ENCODE measurements at regions not wholly inside any gene's neighbourhood (a gene's known extent, or its start where the extent isn't known, plus 50 kb on each side); places are given as distances from the start of the nearest gene placed in this dataset.
"Not testable (repeated sequence)": the region's sequence is repeated elsewhere in the genome, so short reads cannot be mapped to it uniquely, and the experiment has no call there.

- peak; percentile 66 for FAIRE-seq
Measured at GRCh38 chr20:19903168-19903811, 113.9 kb upstream of the NAA20 start.

GRCh38 chr20:19907326-19908056, 109.7 kb upstream of the NAA20 start:
- no peak for FAIRE-seq

DNA sequence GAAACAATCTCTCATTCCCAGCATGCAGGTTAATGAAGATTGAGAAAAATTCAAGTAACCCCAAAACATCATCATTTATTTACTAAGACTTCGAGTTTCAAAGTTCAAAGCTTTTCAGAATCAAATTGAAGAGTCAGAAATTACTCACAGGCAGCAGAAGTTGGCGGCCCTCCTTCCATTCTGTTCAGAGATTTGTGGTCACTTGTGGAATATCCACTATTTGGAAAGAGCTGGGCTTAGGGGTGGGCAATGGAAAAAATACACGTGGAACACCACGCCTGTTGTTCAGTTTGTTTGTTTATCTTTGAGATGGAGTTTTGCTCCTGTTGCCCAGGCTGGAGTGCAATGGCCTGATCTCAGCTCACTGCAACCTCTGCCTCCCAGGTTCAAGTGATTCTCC, 108.6 kb upstream of the NAA20 start:
- no peak for FAIRE-seq

DNA sequence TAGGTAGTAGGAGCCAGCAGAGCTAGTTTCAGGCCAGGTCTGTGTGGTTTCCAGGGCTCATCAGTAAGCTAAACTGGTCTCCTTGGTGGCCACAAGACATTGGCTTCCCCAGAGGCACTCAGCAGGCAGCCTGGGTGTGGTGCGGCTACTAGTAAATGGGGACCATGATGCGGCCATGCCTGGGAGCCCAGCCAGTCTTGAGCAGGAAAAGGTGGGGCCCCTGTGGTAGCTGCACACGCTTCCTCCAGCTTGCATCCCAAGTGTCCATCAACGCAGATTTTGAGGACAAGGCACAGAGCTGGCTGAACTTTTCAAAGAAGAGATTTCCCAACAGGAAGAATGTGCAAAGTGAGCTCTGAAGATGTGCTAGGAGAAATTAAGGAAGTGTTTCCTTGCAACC, 107.4 kb upstream of the NAA20 start:
- no peak for FAIRE-seq

GRCh38 chr20:19911810-19912382, 105.3 kb upstream of the NAA20 start:
- FAIRE-seq, result no peak

DNA sequence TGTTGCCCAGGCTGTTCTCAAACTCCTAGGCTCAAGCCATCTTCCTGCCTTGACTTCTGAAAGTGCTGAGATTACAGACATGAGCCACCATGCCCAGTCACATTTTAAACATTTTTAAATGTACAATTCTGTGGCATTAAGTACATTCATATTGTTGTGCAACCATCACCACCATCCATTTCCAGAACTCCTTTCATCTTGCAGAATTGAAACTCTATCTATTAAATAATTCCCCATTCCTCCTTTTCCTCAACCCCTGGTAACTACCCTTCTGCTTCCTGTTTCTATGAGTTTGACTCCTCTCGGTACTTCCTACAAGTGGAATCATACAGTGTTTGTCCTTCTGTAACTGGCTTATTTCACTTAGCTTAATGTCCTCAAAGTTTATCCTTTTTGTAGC, 103.8 kb upstream of the NAA20 start:
- FAIRE-seq, result no peak

DNA sequence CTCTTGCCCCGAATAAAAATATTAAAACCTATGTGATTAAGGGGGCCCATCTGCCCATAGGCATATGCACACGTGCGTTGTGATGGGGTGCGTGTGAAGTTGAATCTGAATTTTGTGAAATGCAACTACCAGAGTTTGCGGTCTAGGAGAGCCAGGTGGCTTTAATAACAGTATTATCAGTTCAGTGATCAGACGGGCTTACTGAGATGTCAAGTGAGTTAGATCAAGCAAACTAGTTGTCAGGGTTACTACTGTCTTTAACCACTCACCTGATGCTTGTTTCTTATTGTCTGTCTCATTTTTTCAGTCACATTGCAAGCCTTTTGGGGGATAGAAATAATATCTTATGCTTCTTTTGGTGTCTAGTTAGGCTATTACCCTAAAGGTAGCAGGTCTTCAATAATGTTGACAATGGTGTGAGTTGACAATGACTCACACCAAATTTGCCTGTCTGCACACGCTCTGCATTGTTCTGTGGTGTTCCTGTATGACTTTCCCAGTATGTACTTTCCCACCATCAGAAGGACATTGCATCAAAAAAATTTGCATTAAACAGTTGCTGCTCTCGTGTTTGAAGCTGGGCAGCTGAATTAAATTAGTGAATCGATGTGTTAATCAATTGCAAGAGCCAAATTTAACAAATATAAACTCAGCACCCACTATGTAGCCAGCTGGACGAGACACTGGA, 103.1 kb upstream of the NAA20 start:
- FAIRE-seq, result no peak

DNA sequence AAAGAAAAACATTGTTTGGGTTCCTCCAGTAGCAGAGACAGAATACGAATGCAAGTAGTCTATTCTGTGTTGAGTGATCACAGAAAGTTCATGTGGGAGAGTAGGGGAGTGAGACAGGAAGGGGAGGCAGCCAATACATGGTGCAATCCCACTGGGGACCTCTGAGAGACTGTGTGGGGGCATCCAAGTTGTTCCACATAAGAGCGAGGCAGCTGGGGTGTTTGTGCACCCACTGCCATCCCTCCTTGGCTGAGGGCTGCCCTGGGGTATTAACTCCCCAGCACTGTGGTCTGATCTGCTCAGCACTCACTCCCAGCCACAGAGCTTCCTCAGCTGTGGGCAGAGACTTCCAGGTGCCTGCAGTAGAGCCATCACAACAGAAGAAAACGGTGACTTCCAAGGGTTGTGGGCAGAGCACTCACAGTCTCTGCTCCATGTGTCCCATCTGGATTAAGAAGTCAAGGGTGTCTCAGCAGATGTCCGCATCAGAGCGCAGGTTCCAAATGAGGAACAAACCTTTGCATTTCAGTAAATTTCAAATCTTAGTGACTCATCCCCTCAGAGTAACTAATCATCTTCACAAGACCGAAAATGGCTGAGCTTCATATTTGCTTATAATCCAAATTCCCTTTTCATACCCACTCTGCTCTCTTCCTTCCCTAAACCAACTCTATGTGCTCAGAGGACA, 101.9 kb upstream of the NAA20 start:
- no peak for FAIRE-seq

- no peak for FAIRE-seq
Measured at GRCh38 chr20:19916531-19917485, 100.4 kb upstream of the NAA20 start.

DNA sequence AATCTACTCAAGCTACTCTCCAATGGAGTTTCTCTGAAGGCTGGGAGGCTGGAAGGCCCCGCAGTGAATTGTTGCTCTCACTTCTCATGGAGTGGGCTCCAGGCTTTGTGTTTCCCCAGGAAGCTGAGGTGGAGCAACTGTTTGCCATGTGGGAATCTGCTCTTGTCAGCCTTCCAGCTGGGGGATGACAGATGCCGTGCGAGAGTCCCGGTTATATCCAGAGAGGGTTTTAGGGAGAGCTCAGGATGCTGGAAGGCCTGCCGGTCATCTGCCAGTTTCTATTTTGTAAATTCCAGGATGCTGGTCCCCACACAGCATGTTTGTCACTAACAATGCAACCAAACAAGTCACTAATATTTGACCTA, 98.2 kb upstream of the NAA20 start:
- FAIRE-seq, result no peak

DNA sequence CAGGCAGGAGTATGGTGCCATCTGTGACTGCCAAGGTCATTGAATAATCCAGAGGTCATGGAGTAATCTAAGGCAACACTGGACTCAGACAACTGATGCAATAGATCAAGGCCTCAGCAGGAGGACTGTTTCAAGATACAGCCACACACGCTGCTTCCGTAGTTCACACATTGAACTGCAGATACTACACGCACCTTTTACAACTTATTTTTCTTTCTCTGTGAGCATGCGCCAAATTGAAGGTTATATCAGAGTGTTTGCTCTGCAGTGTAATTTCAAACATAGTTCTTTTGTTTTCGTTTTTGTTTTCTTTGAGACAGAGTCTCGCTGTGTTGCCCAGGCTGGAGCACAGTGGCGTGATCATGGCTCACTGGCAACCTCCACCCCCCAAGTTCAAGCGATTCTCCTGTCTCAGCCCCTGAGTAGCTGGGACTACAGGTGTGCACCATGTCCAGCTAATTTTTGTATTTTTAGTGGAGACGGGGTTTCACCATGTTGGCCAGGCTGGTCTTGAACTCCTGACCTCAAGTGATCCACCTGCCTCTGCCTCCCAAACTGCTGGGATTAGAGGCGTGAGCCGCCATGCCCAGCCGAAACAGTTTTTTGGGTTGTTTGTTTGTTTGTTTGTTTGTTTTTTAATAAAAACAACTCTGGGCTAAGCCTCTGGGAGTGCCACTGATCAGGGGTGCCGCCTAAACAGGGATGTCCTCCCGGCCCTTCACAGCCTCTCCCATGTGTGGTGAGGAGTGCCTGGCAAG, 96.6 kb upstream of the NAA20 start:
- no peak for FAIRE-seq

GRCh38 chr20:19921284-19921793, 95.8 kb upstream of the NAA20 start:
- FAIRE-seq, result no peak

DNA sequence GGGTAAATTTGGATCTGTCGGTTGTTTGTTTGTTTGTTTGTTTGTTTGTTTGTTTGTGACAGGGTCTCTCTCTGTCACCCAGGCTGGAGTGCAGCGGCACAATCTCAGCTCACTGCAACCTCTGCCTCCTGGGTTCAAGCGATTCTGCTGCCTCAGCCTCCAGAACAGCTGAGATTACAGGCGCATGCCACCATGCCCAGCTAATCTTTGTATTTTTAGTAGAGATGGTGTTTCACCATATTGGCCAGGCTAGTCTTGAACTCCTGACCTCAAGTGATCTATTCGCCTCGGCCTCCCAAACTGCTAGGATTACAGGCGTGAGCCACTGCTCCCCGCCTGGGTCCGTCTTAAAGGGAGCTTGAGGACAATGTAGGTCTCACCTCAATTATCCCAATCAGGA, 95.3 kb upstream of the NAA20 start:
- not testable (repeated sequence) for FAIRE-seq

DNA sequence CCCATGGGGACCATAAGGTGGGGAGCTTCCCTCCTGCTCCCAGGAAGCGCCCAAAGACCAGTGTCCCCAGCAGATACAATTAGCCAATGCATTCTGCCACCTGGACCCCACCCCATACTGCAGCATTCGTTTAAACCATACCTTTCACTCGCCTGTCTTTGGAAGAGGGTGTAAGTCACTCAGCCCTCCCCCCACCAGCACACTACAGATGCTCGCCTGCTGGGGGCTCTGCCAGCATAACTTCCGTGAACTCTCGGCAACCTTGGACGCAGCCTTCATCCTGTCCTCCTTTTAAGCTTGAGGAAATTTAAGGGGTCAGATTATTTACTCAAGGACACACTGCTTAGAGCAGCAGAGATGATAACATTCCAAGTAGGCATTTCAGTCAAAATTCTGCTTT, 94.4 kb upstream of the NAA20 start:
- FAIRE-seq, result no peak

DNA sequence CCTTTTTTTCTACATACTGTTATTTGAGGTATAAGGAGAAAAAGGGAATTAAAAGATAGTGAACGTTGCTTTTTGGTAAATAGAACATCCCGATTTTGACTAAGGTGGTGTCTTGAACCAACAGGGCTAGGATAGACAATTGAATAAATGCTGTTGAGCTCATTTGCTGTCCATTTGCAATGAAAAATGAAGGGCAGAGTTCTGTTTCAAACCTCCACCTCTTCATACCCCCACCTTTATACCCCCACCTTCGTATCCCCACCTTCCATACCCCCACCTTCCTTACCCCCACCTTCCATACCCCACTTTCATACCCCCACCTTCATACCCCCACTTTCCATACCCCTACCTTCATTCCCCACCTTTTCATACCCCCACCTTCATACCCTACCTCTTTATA, 93.4 kb upstream of the NAA20 start:
- FAIRE-seq, result no peak

GRCh38 chr20:19924255-19924654, 92.9 kb upstream of the NAA20 start:
- no peak for FAIRE-seq

DNA sequence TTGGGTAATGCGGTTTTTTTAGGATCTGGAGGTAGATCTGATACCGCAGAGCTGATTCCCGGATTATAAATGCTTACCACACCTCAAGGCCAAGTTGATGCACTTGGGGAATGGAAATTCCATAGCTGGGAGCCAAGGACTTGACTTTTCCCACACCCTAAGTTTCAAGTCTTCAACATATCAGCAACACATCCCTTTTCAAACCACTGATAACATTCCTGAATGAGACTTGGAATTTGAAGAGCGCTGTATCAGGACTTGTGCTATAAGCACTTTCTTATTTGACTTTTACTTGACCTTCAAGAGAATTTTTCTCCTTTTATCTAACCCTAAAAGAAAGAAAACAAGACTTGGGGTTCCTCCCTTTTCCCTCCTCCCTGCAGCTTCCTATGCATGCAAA, 90.6 kb upstream of the NAA20 start:
- FAIRE-seq, result no peak

DNA sequence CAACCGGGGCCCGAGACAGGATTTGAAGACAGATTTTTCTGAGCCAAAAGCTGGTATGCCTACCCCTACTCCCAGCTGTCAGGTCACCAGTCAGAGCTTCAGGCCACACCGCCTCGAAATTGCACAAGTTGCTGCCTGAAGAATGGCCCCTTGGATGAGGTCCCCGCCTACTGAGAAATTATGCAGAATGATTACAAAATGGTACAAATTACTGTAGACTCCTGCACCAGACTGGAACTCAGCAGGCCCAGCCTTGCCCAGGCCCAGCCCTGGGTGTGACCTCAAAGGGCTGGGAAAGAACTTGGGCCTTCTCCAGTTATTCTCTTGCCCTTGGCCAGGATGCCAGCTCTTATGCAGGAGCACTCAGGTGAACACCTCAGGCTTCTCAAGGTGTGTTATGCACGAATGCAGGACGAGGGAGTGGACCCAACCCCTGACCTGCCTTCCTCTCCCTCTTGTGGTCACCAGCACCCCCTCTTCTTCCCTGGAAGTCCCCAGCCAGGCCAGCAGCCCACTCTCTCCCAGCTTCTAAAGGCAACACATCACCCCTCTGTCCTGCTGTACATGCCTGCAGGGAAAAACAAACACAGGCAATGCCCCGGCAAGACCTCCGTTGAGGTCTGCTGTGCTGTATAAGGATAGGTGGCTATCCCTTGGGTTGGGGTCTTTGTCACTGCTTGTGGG, 88.7 kb upstream of the NAA20 start:
- no peak for FAIRE-seq

GRCh38 chr20:19929012-19929360, 88.2 kb upstream of the NAA20 start:
- FAIRE-seq, result no peak

- no peak for FAIRE-seq
Measured at GRCh38 chr20:19929481-19930145, 87.5 kb upstream of the NAA20 start.
